ENCODE measurements at regions not wholly inside any gene's neighbourhood (a gene's known extent, or its start where the extent isn't known, plus 50 kb on each side); places are given as distances from the start of the nearest gene placed in this dataset.

- TF ChIP-seq CTCF (IDR thresholded peaks at IDR 0.05; ENCODE audit: insufficient read depth, low read length, poor library complexity, severe bottlenecking) (no peak), EZH2phosphoT487 (conservative IDR thresholded peaks at IDR 0.05; ENCODE audit: low read length) (no peak)
Observed at GRCh38 chr21:28699186-28699585, 293.5 kb downstream of the LTN1 start.
